Gastroesophageal sphincter (tissue), 4 donors: ENCODE measurements at regions not wholly inside any gene's neighbourhood (a gene's known extent, or its start where the extent isn't known, plus 50 kb on each side); places are given as distances from the start of the nearest gene placed in this dataset.

Experiments
- ATAC-seq: fragments of 150-250 bp; one replicate; pipeline ENCODE4 v1.9.1; 2016; ENCODE audit warnings: mild to moderate bottlenecking, moderate library complexity
- H3K27ac ChIP-seq, 4 donors: fragments of 200-600 bp; sonication (generic) in 3 of 4; 1 replicate in 3 of 4; 2 replicates in 1 of 4; pipeline ENCODE4 v1.5.1; 2016 to 2019
- H3K27me3 ChIP-seq: fragments of 200-600 bp; sonication (generic); one replicate; pipeline ENCODE4 v1.5.1; 2019
- H3K36me3 ChIP-seq, 2 donors: fragments of 200-600 bp; sonication (generic); one replicate each; pipeline ENCODE4 v1.5.1; 2019; ENCODE audit warnings: control low read depth in 1 of 2
- H3K4me1 ChIP-seq, 3 donors: fragments of 200-600 bp; sonication (generic); 1 replicate in 2 of 3; 2 replicates in 1 of 3; pipeline ENCODE4 v1.5.1; 2016 to 2019; ENCODE audit warnings: control low read depth in 2 of 3
- H3K4me3 ChIP-seq, 2 donors: fragments of 200-600 bp; sonication (generic); one replicate each; pipeline ENCODE4 v1.5.1; 2019; ENCODE audit warnings: mild to moderate bottlenecking in 1 of 2, moderate library complexity in 1 of 2
- H3K9me3 ChIP-seq, 3 donors: fragments of 200-600 bp; sonication (generic); one replicate each; pipeline ENCODE4 v1.5.1; 2017 to 2019; ENCODE audit warnings: control low read depth in 2 of 3
- CTCF ChIP-seq, 4 experiments: fragments of 200-600 bp in 2 of 4; fragments of 450-650 bp in 2 of 4; sonication (generic) in 1 of 4; IDR thresholded peaks; one replicate each; pipeline ENCODE4 v1.5.1; 2017 to 2019; ENCODE audit warnings: antibody characterized with exemption in 4 of 4, mild to moderate bottlenecking in 2 of 4, moderate library complexity in 2 of 4
- EP300 ChIP-seq: sonication (generic); formaldehyde crosslinking; IDR thresholded peaks from one replicate; pipeline ENCODE4 v1.6.1; 2017; ENCODE audit warnings: antibody characterized with exemption, mild to moderate bottlenecking
- POLR2A ChIP-seq, 2 donors: fragments of 450-650 bp; IDR thresholded peaks; one replicate each; pipeline ENCODE4 v1.6.1; 2017; ENCODE audit warnings: antibody characterized with exemption in 2 of 2, mild to moderate bottlenecking in 2 of 2, moderate library complexity in 1 of 2
- POLR2AphosphoS5 ChIP-seq: sonication (generic); formaldehyde crosslinking; IDR thresholded peaks from one replicate; pipeline ENCODE4 v1.6.1; 2017; ENCODE audit warnings: antibody characterized with exemption
- WGBS, 2 donors: methylation state at CpG; one replicate each; pipeline ENCODE4 v1.1.5; 2018; ENCODE audit warnings: low coverage in 1 of 2; 5-methylcytosine and 5-hydroxymethylcytosine counted together

GRCh38 chr7:46568420-46569132, 647.5 kb upstream of the IGFBP3 start:
- Histone ChIP-seq H3K9me3 (no peaks in the 10 kb centered on the region), H3K4me3 (no peak overlapping the region), H3K4me1 (no peaks in the 10 kb centered on the region), H3K36me3 (no peaks in the 10 kb centered on the region), H3K27ac (no peak overlapping the region), H3K27me3 (no peaks in the 10 kb centered on the region)
- TF ChIP-seq CTCF (IDR thresholded peaks at IDR 0.05): no peak
- TF ChIP-seq POLR2A (IDR thresholded peaks at IDR 0.05): no peak
- TF ChIP-seq EP300: no peak
- TF ChIP-seq POLR2AphosphoS5: no peak
- WGBS, 2 donors: 76 to 78% methylated on average over 6 to 11 of the region's 11 CpGs
- ATAC-seq: peak; percentile 38

- no peak for ATAC-seq
- no peak overlapping the region for H3K27ac ChIP-seq
- H3K36me3 ChIP-seq: no peaks in the 10 kb centered on the region
- H3K27me3 ChIP-seq: no peaks in the 10 kb centered on the region
- no peaks in the 10 kb centered on the region for H3K4me1 ChIP-seq
- H3K4me3 ChIP-seq: no peak overlapping the region
- H3K9me3 ChIP-seq: peaks cover 0 to 4% (median 0%) of the 10 kb centered on the region in 3 donors
- TF ChIP-seq POLR2AphosphoS5 (no peak), POLR2A (IDR thresholded peaks at IDR 0.05) (no peak), EP300 (no peak), CTCF (IDR thresholded peaks at IDR 0.05) (no peak)
- WGBS, 2 donors: 77 to 81% methylated on average over 3 to 6 of the region's 6 CpGs
Measured at GRCh38 chr7:46567858-46568257, 646.8 kb upstream of the IGFBP3 start.

- Histone ChIP-seq H3K9me3 (peaks cover 0 to 6% (median 0%) of the 10 kb centered on the region in 3 donors), H3K4me1 (no peaks in the 10 kb centered on the region), H3K36me3 (no peaks in the 10 kb centered on the region), H3K27ac (no peak overlapping the region), H3K4me3 (no peak overlapping the region), H3K27me3 (no peaks in the 10 kb centered on the region)
- TF ChIP-seq POLR2AphosphoS5: no peak
- TF ChIP-seq EP300: no peak
- no peak for TF ChIP-seq POLR2A (IDR thresholded peaks at IDR 0.05)
- no peak for TF ChIP-seq CTCF (IDR thresholded peaks at IDR 0.05)
- 67 to 95% methylated on average over 4 of the region's 4 CpGs for WGBS, 2 donors
- no peak for ATAC-seq
Measured at GRCh38 chr7:46566097-46566774, 645.2 kb upstream of the IGFBP3 start.

GRCh38 chr7:46565253-46566096, 644.4 kb upstream of the IGFBP3 start:
- no peak overlapping the region for H3K4me3 ChIP-seq
- H3K9me3 ChIP-seq: peaks cover 0 to 6% (median 0%) of the 10 kb centered on the region in 3 donors
- H3K4me1 ChIP-seq: no peaks in the 10 kb centered on the region
- no peaks in the 10 kb centered on the region for H3K27me3 ChIP-seq
- no peak overlapping the region for H3K27ac ChIP-seq
- H3K36me3 ChIP-seq: no peaks in the 10 kb centered on the region
- 90 to 96% methylated on average over 4 to 5 of the region's 5 CpGs for WGBS, 2 donors
- no peak for TF ChIP-seq POLR2AphosphoS5
- no peak for TF ChIP-seq CTCF (IDR thresholded peaks at IDR 0.05)
- TF ChIP-seq POLR2A (IDR thresholded peaks at IDR 0.05): no peak
- TF ChIP-seq EP300: no peak
- ATAC-seq: no peak
